B cell (primary cell): ENCODE measurements at regions not wholly inside any gene's neighbourhood (a gene's known extent, or its start where the extent isn't known, plus 50 kb on each side); places are given as distances from the start of the nearest gene placed in this dataset.

Source experiments
- ATAC-seq: fragments of 200-7000 bp; cut with Tn5 transposase; one replicate; pipeline ENCODE4 v1.10.0; 2021; ENCODE audit warnings: low read depth, mild to moderate bottlenecking, moderate number of reproducible peaks, moderate library complexity
- CTCF ChIA-PET: fragments of 350-600 bp; sonication (Branson Sonifier 250); formaldehyde crosslinking; loops from one replicate; lab custom pipeline; 2021; ENCODE audit warnings: antibody characterized with exemption, inconsistent platforms; lab: Charles Lee
- POLR2A ChIA-PET: fragments of 350-600 bp; sonication (Branson Sonifier 250); formaldehyde crosslinking; loops from one replicate; lab custom pipeline; 2021; ENCODE audit warnings: antibody characterized with exemption; lab: Charles Lee
- DNase-seq: peaks from one replicate; pipeline ENCODE4 v3.0.0; 2013
- H2AFZ ChIP-seq: 2 replicates; pipeline ENCODE4 v1.6.1; 2012; ENCODE audit warnings: mild to moderate bottlenecking, low read depth, low read length; ENCODE audit not compliant: insufficient read depth, poor library complexity, severe bottlenecking
- H3K27ac ChIP-seq, 2 donors: 1 replicate in 1 of 2; 2 replicates in 1 of 2; pipeline ENCODE4 v1.5.1; 2012 to 2013; ENCODE audit warnings: low read length in 2 of 2, mild to moderate bottlenecking in 2 of 2, moderate library complexity in 1 of 2
- H3K27me3 ChIP-seq, 4 experiments: fragments of 200-600 bp in 1 of 4; sonication (generic) in 1 of 4; replicated peaks in 1 of 4; 1 replicate in 2 of 4; 2 replicates in 2 of 4; pipeline versions ENCODE4 v1.6.1 to v1.7.0; 2013 to 2016; ENCODE audit warnings: low read length in 3 of 4, mild to moderate bottlenecking in 2 of 4, mixed read lengths in 1 of 4, moderate library complexity in 1 of 4; ENCODE audit not compliant: insufficient read depth in 4 of 4, control insufficient read depth in 3 of 4; ENCODE audit errors: control extremely low read depth in 1 of 4
- H3K36me3 ChIP-seq, 2 experiments: replicated peaks in 1 of 2; 1 replicate in 1 of 2; 2 replicates in 1 of 2; pipeline versions ENCODE4 v1.6.1 to v1.7.1; 2013; ENCODE audit warnings: low read length in 1 of 2; ENCODE audit not compliant: insufficient read depth in 2 of 2, control insufficient read depth in 1 of 2; ENCODE audit errors: control extremely low read depth in 1 of 2, extremely low read depth in 1 of 2
- H3K4me1 ChIP-seq, 2 donors: fragments of 200-600 bp in 1 of 2; sonication (generic) in 1 of 2; 1 replicate in 1 of 2; 2 replicates in 1 of 2; pipeline versions ENCODE4 v1.5.1 to v1.6.1; 2013 to 2017; ENCODE audit warnings: low read length in 2 of 2; ENCODE audit not compliant: control insufficient read depth in 2 of 2, insufficient read depth in 2 of 2
- H3K4me2 ChIP-seq: replicated peaks from 2 replicates; pipeline ENCODE3; 2012; ENCODE audit warnings: mild to moderate bottlenecking, low read depth, low read length; ENCODE audit not compliant: poor library complexity, severe bottlenecking
- H3K4me3 ChIP-seq, 5 experiments: fragments of 200-600 bp in 1 of 5; sonication (generic) in 1 of 5; 1 replicate in 3 of 5; 2 replicates in 2 of 5; pipeline versions ENCODE4 v1.5.1 to v1.7.0; 2011 to 2016; ENCODE audit warnings: low read length in 4 of 5, mild to moderate bottlenecking in 4 of 5, low read depth in 2 of 5, control low read depth in 1 of 5, moderate library complexity in 1 of 5; ENCODE audit not compliant: insufficient read depth in 1 of 5; ENCODE audit errors: control extremely low read depth in 1 of 5, extremely low read depth in 1 of 5
- H3K79me2 ChIP-seq: fragments of 200-600 bp; sonication (generic); one replicate; pipeline ENCODE4 v1.6.0; 2016; ENCODE audit warnings: low read length; ENCODE audit not compliant: control insufficient read depth, insufficient read depth
- H3K9ac ChIP-seq: fragments of 200-600 bp; sonication (generic); 2 replicates; pipeline ENCODE4 v1.6.1; 2017; ENCODE audit warnings: mild to moderate bottlenecking, low read length, moderate library complexity
- H3K9me3 ChIP-seq, 3 donors: one replicate each; pipeline versions ENCODE4 v1.6.1 to v1.7.1; 2013; ENCODE audit warnings: low read length in 2 of 3; ENCODE audit not compliant: control insufficient read depth in 2 of 3, insufficient read depth in 1 of 3; ENCODE audit errors: control extremely low read depth in 1 of 3
- H4K20me1 ChIP-seq: 2 replicates; pipeline ENCODE4 v1.6.0; 2012; ENCODE audit warnings: mild to moderate bottlenecking, low read length; ENCODE audit not compliant: insufficient read depth, control insufficient read depth, poor library complexity, severe bottlenecking
- H3K27ac Mint-ChIP-seq: one replicate; pipeline ENCODE4 v1.8.0; 2021; ENCODE audit warnings: mixed read lengths
- H3K27me3 Mint-ChIP-seq: one replicate; pipeline ENCODE4 v1.8.0; 2021; ENCODE audit warnings: mixed read lengths
- H3K4me1 Mint-ChIP-seq: one replicate; pipeline ENCODE4 v1.8.0; 2021; ENCODE audit warnings: mixed read lengths
- H3K4me3 Mint-ChIP-seq: one replicate; pipeline ENCODE4 v1.8.0; 2021; ENCODE audit warnings: mixed read lengths
- H3K9me3 Mint-ChIP-seq: one replicate; pipeline ENCODE4 v1.8.0; 2022; ENCODE audit warnings: mixed read lengths; ENCODE audit not compliant: insufficient read depth
- EZH2 ChIP-seq: IDR thresholded peaks from 2 replicates; pipeline ENCODE4 v1.6.1; 2012; ENCODE audit warnings: borderline replicate concordance, low read depth, mild to moderate bottlenecking, moderate library complexity, low read length; ENCODE audit not compliant: insufficient read depth, poor library complexity, severe bottlenecking
- WGBS: methylation state at CpG from one replicate; pipeline ENCODE4 v1.1.5; 2013; ENCODE audit warnings: missing lambda C conversion rate; ENCODE audit not compliant: insufficient coverage; 5-methylcytosine and 5-hydroxymethylcytosine counted together
- intact Hi-C: fragments of 100-400 bp; cut with micrococcal nuclease; formaldehyde crosslinking; loops from one replicate; pipeline ENCODE4 v1.10.0; 2022
- TF ChIP-seq, protein P1 (sequence below): fragments of 200-600 bp; IDR thresholded peaks from one replicate; pipeline ENCODE4 v1.8.0; 2022; ENCODE audit warnings: antibody characterized with exemption, mild to moderate bottlenecking

DNA sequence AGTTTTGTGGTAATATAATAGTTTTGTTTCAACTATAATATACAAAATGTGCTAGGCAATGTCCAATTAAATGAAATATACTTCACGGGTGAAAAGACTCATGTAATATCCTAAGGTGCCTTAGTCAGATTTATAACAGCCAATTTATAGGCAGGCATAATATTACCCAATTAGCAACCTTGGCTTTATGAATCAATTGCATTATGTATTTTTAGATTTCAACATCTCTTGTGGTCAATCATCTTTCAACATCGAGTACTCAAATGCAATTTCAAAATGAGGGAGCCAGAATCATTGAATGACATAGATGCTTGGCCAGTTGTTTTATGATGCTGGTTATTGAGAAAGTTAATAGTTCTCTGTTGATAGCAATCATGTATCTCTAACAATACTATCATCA is 110.3 kb upstream of the SP8 start:
- no peak overlapping the region for H3K4me2 ChIP-seq
- Mint-ChIP-seq H3K27me3 (no peaks in the 10 kb centered on the region), H3K27ac (no peak overlapping the region), H3K4me3 (no peak overlapping the region), H3K9me3 (no peaks in the 10 kb centered on the region), H3K4me1 (no peaks in the 10 kb centered on the region)
- DNase-seq: no peak
- no peak overlapping the region for H2AFZ ChIP-seq
- H4K20me1 ChIP-seq: no peaks in the 10 kb centered on the region
- H3K9me3 ChIP-seq: peaks cover 0 to 8% (median 0%) of the 10 kb centered on the region in 3 donors
- no peak overlapping the region for H3K27ac ChIP-seq
- TF ChIP-seq, protein P1, sequence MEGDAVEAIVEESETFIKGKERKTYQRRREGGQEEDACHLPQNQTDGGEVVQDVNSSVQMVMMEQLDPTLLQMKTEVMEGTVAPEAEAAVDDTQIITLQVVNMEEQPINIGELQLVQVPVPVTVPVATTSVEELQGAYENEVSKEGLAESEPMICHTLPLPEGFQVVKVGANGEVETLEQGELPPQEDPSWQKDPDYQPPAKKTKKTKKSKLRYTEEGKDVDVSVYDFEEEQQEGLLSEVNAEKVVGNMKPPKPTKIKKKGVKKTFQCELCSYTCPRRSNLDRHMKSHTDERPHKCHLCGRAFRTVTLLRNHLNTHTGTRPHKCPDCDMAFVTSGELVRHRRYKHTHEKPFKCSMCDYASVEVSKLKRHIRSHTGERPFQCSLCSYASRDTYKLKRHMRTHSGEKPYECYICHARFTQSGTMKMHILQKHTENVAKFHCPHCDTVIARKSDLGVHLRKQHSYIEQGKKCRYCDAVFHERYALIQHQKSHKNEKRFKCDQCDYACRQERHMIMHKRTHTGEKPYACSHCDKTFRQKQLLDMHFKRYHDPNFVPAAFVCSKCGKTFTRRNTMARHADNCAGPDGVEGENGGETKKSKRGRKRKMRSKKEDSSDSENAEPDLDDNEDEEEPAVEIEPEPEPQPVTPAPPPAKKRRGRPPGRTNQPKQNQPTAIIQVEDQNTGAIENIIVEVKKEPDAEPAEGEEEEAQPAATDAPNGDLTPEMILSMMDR: no peak
- no peak for TF ChIP-seq EZH2
- H3K36me3 ChIP-seq: no peaks in the 10 kb centered on the region
- H3K4me1 ChIP-seq: no peaks in the 10 kb centered on the region
- intact Hi-C loops: no loop called here
- H3K79me2 ChIP-seq: no peaks in the 10 kb centered on the region
- ChIA-PET CTCF (interaction anchor here (0.5 kb wide), 1 partner anchor 343 kb away, joined by 3 read pairs; no protein-coding TSS in a partner anchor), POLR2A (no interaction called here)
- WGBS: no CpG with 5 or more reads among the region's 2 CpGs
- no peaks in the 10 kb centered on the region for H3K27me3 ChIP-seq
- H3K4me3 ChIP-seq: no peak overlapping the region
- no peak overlapping the region for H3K9ac ChIP-seq
- no peak for ATAC-seq

DNA sequence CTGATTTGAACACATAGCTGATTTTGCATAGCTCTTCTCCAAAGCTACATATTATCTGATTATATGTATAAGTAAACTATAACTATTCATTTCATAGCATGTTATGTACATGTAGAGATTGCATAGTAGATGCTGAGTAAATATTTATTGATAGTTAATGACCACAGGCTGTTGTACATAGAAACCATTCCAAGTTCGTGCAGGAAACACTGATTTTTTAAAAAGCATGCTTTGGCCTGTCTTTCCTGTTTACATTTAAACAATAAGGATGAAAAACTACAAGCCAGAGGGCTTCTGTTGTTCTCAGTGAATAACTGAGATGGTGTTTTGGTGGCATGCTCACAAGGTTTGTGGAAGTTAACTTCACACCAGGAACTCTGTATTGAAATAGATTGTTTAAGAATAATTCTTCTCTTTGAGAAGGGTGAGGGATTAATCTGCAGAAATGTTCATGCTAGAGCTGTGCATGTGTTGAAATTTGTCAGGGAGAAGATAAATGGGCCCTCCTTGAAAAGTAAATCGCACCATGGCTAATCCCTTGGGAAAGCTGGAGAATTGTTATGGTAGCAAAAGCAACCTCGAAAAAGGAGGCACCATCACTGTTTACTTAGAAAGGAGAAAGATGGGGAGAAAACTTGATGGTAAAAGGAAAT is 120.2 kb upstream of the SP8 start:
- Histone ChIP-seq H3K9ac (no peak overlapping the region), H3K4me3 (no peak overlapping the region), H2AFZ (no peak overlapping the region), H3K4me2 (no peak overlapping the region), H3K4me1 (peaks cover 0 to 2% of the 10 kb centered on the region in 2 donors), H3K36me3 (no peaks in the 10 kb centered on the region), H3K27me3 (no peaks in the 10 kb centered on the region), H3K79me2 (no peaks in the 10 kb centered on the region), H4K20me1 (no peaks in the 10 kb centered on the region), H3K27ac (no peak overlapping the region), H3K9me3 (peaks cover 0 to 3% (median 0%) of the 10 kb centered on the region in 3 donors)
- no peak for ATAC-seq
- ChIA-PET POLR2A (no interaction called here), CTCF (no interaction called here)
- H3K4me3 Mint-ChIP-seq: no peak overlapping the region
- TF ChIP-seq EZH2: no peak
- TF ChIP-seq, protein P1: no peak
- intact Hi-C loops: no loop called here
- no peak overlapping the region for H3K27ac Mint-ChIP-seq
- peaks cover 3% of the 10 kb centered on the region for H3K4me1 Mint-ChIP-seq
- no peak for DNase-seq
- WGBS: no CpG with 5 or more reads among the region's 3 CpGs
- H3K9me3 Mint-ChIP-seq: no peaks in the 10 kb centered on the region
- no peaks in the 10 kb centered on the region for H3K27me3 Mint-ChIP-seq
